Colon (tissue), 2 donors: ENCODE measurements at regions not wholly inside any gene's neighbourhood (a gene's known extent, or its start where the extent isn't known, plus 50 kb on each side); places are given as distances from the start of the nearest gene placed in this dataset.

Experiments used
- FAIRE-seq: peaks from 2 replicates; lab custom pipeline; 2012; peaks lifted over from hg19 to GRCh38; lab: Jason Lieb, UNC
- donor health status: control.
- donor health status: control.

- no peak for FAIRE-seq
Measured at GRCh38 chr13:109669956-109670355, 116.4 kb downstream of the IRS2 start.

DNA sequence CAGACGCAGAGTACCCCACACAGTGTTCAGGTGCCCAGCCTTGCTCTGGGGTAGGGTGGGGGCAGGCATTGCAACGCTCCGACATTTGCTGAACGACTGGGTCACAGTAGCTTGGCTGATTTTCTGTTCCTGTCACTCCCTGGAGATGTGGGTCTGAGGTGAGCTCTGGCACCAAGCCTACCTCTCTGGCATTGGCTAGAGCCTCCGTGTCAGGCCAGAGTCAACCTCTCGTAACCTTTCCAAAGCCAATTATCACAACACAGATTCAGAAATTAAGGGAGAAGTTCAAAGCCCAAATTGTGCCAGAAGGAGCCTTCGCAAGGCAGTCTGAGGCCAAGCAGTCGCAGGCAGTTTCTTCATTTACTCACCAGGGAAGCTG, 117.2 kb downstream of the IRS2 start:
- no peak for FAIRE-seq

GRCh38 chr13:109668433-109669233, 117.8 kb downstream of the IRS2 start:
- FAIRE-seq = no peak

GRCh38 chr13:109667807-109668291, 118.5 kb downstream of the IRS2 start:
- no peak for FAIRE-seq

DNA sequence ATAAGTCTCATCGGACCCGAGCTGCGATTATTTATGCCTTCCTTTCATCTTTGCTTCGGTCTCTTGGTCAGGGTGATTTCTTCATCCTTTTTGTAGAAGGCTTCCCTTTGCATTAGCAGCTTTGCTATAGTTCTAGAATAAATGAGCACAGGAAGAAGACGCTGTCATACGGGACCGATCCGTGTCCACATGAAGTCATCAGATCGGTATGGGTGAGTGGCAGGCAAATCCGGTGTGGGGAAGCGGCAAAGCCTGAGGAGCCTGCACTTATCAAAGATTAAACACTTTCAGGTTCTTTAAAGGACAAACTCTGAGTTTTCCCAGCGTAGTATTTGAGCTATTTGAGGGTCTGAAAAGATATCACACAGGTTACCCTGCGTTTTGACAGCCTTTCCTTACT, 119.3 kb downstream of the IRS2 start:
- no peak for FAIRE-seq

DNA sequence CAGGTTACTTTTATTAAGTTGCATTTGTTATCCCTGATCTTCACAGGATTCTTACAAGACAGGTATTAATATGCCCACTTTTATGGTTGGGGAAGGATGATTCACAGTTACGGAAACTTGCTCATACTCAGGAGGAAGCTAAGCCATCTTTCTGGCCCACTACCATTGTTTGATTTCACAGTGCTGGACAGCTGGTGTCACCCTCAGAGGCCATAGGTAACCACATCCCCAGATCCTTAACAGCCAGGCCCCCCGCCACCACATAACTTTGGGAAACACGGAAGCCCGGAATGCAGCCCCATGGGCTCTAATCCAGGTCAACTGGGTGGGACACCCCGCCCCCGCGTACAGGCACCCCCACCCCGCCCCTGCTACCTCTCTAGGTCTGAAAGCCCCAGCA, 119.7 kb downstream of the IRS2 start:
- no peak for FAIRE-seq

DNA sequence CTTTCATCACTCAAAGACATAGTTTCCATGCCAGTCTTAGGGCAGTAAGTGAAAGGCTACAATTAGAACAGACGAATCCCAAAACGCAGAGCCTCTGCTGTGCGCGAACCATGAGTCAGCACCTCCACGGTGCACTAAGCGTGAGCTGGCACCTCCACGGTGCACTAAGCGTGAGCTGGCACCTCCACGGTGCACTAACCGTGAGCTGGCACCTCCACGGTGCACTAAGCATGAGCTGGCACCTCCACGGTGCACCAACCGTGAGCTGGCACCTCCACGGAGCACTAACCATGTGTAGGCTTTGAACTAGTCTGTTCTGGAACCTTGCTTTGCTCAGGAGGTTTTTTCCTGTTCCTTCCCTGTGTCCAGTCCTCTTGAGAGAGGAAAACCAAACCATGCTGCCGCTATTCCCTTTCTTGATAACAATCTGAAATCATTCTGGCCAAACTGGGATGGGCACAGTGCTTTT, 120.6 kb downstream of the IRS2 start:
- FAIRE-seq = no peak

- FAIRE-seq = no peak
Measured at GRCh38 chr13:109665240-109665639, 121.1 kb downstream of the IRS2 start.

- no peak for FAIRE-seq
Measured at GRCh38 chr13:109657395-109657794, 129.0 kb downstream of the IRS2 start.

DNA sequence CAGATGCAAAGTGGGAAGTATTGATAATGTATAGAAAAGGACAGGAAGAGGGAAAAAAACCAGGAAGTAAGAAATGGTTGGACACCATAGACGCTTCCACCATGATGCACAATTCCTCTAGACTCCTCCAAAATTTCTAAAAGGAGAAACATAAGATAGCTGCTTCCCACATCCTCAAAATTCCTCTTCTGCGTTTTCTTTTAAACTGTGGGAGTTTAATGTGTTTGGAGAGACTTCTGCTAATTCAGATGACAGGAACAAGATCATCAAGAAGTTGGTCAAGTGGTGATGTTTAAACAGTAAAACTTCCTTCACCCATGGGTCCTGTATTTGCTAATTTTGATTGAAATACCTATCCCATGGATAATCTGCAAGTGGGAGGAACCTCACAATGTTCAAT, 130.2 kb downstream of the IRS2 start:
- FAIRE-seq = no peak

- FAIRE-seq = no peak
Measured at GRCh38 chr13:109655611-109656010, 130.8 kb downstream of the IRS2 start.

- no peak for FAIRE-seq
Measured at GRCh38 chr13:109655206-109655600, 131.2 kb downstream of the IRS2 start.

GRCh38 chr13:109654341-109655205, 131.8 kb downstream of the IRS2 start:
- no peak for FAIRE-seq

- no peak for FAIRE-seq
Measured at GRCh38 chr13:109652531-109652930, 133.9 kb downstream of the IRS2 start.

- FAIRE-seq = no peak
Measured at GRCh38 chr13:109651854-109652253, 134.5 kb downstream of the IRS2 start.

GRCh38 chr13:109651311-109651710, 135.1 kb downstream of the IRS2 start:
- no peak for FAIRE-seq

DNA sequence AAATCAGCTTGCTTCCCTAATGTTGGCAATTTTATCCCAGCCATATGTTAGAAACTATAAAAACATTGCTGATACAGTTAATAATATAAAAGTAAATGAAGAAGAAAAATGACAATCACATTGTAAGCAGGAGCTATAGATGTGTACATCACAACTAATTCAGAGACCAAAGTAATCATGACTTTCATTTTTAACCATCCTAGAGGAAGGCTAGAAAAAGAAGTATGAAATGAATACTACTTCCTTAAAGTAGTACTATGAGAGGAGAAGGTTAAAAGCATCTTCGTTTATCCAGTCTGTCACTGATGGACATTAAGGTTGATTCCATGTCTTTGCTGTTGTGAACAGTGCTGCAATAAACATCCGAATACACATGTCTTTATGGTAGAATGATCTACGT, 135.5 kb downstream of the IRS2 start:
- peak; percentile 51 for FAIRE-seq

DNA sequence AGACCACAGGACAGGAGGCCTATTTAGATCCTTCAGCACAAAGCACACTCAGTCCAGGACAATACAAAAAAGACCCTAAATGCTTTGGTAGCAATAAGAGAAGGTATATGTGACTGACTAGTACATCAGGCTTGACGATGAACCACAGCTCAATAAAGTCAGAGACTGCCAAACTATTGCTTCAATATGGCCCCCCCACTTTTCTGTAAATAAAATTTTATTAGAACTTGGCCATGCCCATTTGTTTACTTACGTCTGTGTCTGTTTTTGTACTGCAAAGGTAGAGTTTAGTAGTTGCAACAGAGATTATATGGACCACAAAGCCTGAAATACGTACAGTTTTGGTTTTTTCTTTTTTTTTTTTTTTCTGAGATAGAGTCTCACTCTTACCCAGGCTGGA, 136.7 kb downstream of the IRS2 start:
- FAIRE-seq = no peak

DNA sequence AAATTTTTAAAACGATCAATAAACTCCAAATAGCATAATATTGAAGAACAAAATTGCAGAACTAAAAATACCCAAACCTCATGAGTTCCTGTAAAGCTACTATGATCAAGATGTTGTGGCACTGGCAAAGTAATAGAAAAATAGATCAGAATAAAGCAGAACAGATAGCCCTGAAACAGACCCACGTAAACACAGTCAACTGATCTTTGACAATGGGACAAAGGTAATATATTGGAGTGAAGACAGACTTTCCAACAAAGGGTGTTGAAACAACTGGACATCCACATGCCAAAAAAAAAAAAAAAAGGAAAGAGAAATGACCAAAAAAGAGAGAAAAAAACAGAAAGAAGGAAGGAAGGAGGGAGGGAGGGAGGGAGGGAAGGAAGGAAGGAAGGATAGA, 138.7 kb downstream of the IRS2 start:
- no peak for FAIRE-seq

DNA sequence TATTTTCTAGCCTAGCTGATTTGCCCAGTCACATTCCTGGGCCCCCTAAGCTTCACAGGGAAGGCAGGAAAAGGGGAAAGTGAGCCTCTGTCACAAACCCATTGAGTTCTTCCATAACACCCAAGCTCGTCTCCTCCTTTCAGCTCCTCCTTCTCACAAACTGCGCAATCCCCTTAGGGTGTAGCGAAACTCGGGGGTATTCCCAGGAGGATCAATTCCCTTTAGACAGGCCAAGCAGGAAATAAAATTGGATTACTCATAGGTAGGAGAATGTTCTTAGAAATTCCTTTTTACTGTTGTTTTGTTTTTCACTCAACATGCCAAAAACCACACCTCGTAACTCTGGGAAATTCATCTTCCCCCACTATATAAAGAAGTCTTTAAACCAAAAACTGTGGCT, 139.3 kb downstream of the IRS2 start:
- no peak for FAIRE-seq

GRCh38 chr13:109646423-109646822, 140.0 kb downstream of the IRS2 start:
- no peak for FAIRE-seq

DNA sequence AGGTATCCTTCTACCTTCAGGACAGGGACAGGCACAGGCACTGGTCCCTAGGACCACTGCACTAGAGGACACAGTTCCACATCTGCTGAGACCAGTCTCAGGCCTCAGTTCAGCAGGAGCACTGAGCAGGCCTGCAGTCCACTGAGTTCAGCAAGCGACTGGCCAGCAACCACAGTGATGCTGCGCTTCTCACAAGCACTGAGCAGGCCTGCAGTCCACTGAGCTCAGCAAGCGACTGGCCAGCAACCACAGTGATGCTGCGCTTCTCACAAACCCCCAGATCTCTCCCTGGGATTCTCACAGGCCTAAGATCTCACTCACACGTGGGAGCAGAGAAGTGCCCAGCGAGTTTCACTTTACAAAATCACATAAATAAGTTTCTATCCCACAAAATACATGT, 140.6 kb downstream of the IRS2 start:
- no peak for FAIRE-seq

GRCh38 chr13:109644956-109645355, 141.4 kb downstream of the IRS2 start:
- no peak for FAIRE-seq
